ENCODE measurements at regions not wholly inside any gene's neighbourhood (a gene's known extent, or its start where the extent isn't known, plus 50 kb on each side); places are given as distances from the start of the nearest gene placed in this dataset.

- Histone ChIP-seq H3K4me3 (ENCODE audit: low read length) (no peak overlapping the region), H3K9ac (ENCODE audit: low read length) (no peak overlapping the region), H3K4me2 (ENCODE audit: low read length) (no peak overlapping the region), H3K36me3 (replicated peaks; ENCODE audit: low read depth, low read length) (no peaks in the 10 kb centered on the region), H3K27ac (ENCODE audit: low read length) (no peak overlapping the region), H4K20me1 (ENCODE audit: insufficient read depth, low read length) (no peaks in the 10 kb centered on the region), H2AFZ (ENCODE audit: low read depth, low read length) (no peak overlapping the region), H3K4me1 (ENCODE audit: low read length) (no peaks in the 10 kb centered on the region), H3K9me3 (ENCODE audit: insufficient read depth, low read length) (no peaks in the 10 kb centered on the region), H3K27me3 (ENCODE audit: low read depth, low read length) (no peaks in the 10 kb centered on the region), H3K79me2 (ENCODE audit: low read length) (no peaks in the 10 kb centered on the region)
- no peak for TF ChIP-seq EZH2phosphoT487 (IDR thresholded peaks at IDR 0.05; ENCODE audit: low read depth)
- TF ChIP-seq CTCF (IDR thresholded peaks at IDR 0.05; ENCODE audit: low read depth, low read length) = no peak
These were observed 1152.0 kb downstream of the HACE1 start for GRCh38 chr6:103707596-103708325.

- Histone ChIP-seq H3K9me3 (ENCODE audit: insufficient read depth, low read length) (no peaks in the 10 kb centered on the region), H3K4me3 (ENCODE audit: low read length) (no peak overlapping the region), H4K20me1 (ENCODE audit: insufficient read depth, low read length) (no peaks in the 10 kb centered on the region), H2AFZ (ENCODE audit: low read depth, low read length) (no peak overlapping the region), H3K4me2 (ENCODE audit: low read length) (no peak overlapping the region), H3K27ac (ENCODE audit: low read length) (no peak overlapping the region), H3K4me1 (ENCODE audit: low read length) (no peaks in the 10 kb centered on the region), H3K79me2 (ENCODE audit: low read length) (no peaks in the 10 kb centered on the region), H3K27me3 (ENCODE audit: low read depth, low read length) (no peaks in the 10 kb centered on the region), H3K9ac (ENCODE audit: low read length) (no peak overlapping the region), H3K36me3 (replicated peaks; ENCODE audit: low read depth, low read length) (no peaks in the 10 kb centered on the region)
- TF ChIP-seq CTCF (IDR thresholded peaks at IDR 0.05; ENCODE audit: low read depth, low read length) = no peak
- TF ChIP-seq EZH2phosphoT487 (IDR thresholded peaks at IDR 0.05; ENCODE audit: low read depth) = no peak
These were observed 1160.0 kb downstream of the HACE1 start for GRCh38 chr6:103699769-103700168.

GRCh38 chr6:103687430-103687829 lies 1172.3 kb downstream of the HACE1 start:
- no peaks in the 10 kb centered on the region for H3K36me3 ChIP-seq (replicated peaks; ENCODE audit: low read depth, low read length)
- H3K79me2 ChIP-seq (ENCODE audit: low read length) = no peaks in the 10 kb centered on the region
- no peaks in the 10 kb centered on the region for H4K20me1 ChIP-seq (ENCODE audit: insufficient read depth, low read length)
- H3K4me1 ChIP-seq (ENCODE audit: low read length) = no peaks in the 10 kb centered on the region
- H3K4me2 ChIP-seq (ENCODE audit: low read length) = no peak overlapping the region
- no peaks in the 10 kb centered on the region for H3K9me3 ChIP-seq (ENCODE audit: insufficient read depth, low read length)
- no peaks in the 10 kb centered on the region for H3K27me3 ChIP-seq (ENCODE audit: low read depth, low read length)
- H2AFZ ChIP-seq (ENCODE audit: low read depth, low read length) = no peak overlapping the region
- no peak overlapping the region for H3K4me3 ChIP-seq (ENCODE audit: low read length)
- TF ChIP-seq EZH2phosphoT487 (IDR thresholded peaks at IDR 0.05; ENCODE audit: low read depth) (no peak), CTCF (IDR thresholded peaks at IDR 0.05; ENCODE audit: low read depth, low read length) (no peak)
- H3K9ac ChIP-seq (ENCODE audit: low read length) = no peak overlapping the region
- H3K27ac ChIP-seq (ENCODE audit: low read length) = no peak overlapping the region

GRCh38 chr6:103680116-103680515 lies 1179.6 kb downstream of the HACE1 start:
- Histone ChIP-seq H3K27ac (ENCODE audit: low read length) (no peak overlapping the region), H3K4me2 (ENCODE audit: low read length) (no peak overlapping the region), H3K4me3 (ENCODE audit: low read length) (no peak overlapping the region), H3K27me3 (ENCODE audit: low read depth, low read length) (no peaks in the 10 kb centered on the region), H3K4me1 (ENCODE audit: low read length) (no peaks in the 10 kb centered on the region), H3K9ac (ENCODE audit: low read length) (no peak overlapping the region), H3K36me3 (replicated peaks; ENCODE audit: low read depth, low read length) (no peaks in the 10 kb centered on the region), H3K9me3 (ENCODE audit: insufficient read depth, low read length) (no peaks in the 10 kb centered on the region), H2AFZ (ENCODE audit: low read depth, low read length) (no peak overlapping the region), H4K20me1 (ENCODE audit: insufficient read depth, low read length) (no peaks in the 10 kb centered on the region), H3K79me2 (ENCODE audit: low read length) (no peaks in the 10 kb centered on the region)
- TF ChIP-seq EZH2phosphoT487 (IDR thresholded peaks at IDR 0.05; ENCODE audit: low read depth) (no peak), CTCF (IDR thresholded peaks at IDR 0.05; ENCODE audit: low read depth, low read length) (no peak)
